B cell (primary cell): ENCODE measurements at regions not wholly inside any gene's neighbourhood (a gene's known extent, or its start where the extent isn't known, plus 50 kb on each side); places are given as distances from the start of the nearest gene placed in this dataset.

Experiments used
- ATAC-seq: fragments of 200-7000 bp; cut with Tn5 transposase; one replicate; pipeline ENCODE4 v1.10.0; 2021; ENCODE audit warnings: low read depth, mild to moderate bottlenecking, moderate number of reproducible peaks, moderate library complexity
- CTCF ChIA-PET: fragments of 350-600 bp; sonication (Branson Sonifier 250); formaldehyde crosslinking; loops from one replicate; lab custom pipeline; 2021; ENCODE audit warnings: antibody characterized with exemption, inconsistent platforms; lab: Charles Lee
- POLR2A ChIA-PET: fragments of 350-600 bp; sonication (Branson Sonifier 250); formaldehyde crosslinking; loops from one replicate; lab custom pipeline; 2021; ENCODE audit warnings: antibody characterized with exemption; lab: Charles Lee
- DNase-seq: peaks from one replicate; pipeline ENCODE4 v3.0.0; 2013
- H2AFZ ChIP-seq: 2 replicates; pipeline ENCODE4 v1.6.1; 2012; ENCODE audit warnings: mild to moderate bottlenecking, low read depth, low read length; ENCODE audit not compliant: insufficient read depth, poor library complexity, severe bottlenecking
- H3K27ac ChIP-seq, 2 donors: 1 replicate in 1 of 2; 2 replicates in 1 of 2; pipeline ENCODE4 v1.5.1; 2012 to 2013; ENCODE audit warnings: low read length in 2 of 2, mild to moderate bottlenecking in 2 of 2, moderate library complexity in 1 of 2
- H3K27me3 ChIP-seq, 4 experiments: fragments of 200-600 bp in 1 of 4; sonication (generic) in 1 of 4; replicated peaks in 1 of 4; 1 replicate in 2 of 4; 2 replicates in 2 of 4; pipeline versions ENCODE4 v1.6.1 to v1.7.0; 2013 to 2016; ENCODE audit warnings: low read length in 3 of 4, mild to moderate bottlenecking in 2 of 4, mixed read lengths in 1 of 4, moderate library complexity in 1 of 4; ENCODE audit not compliant: insufficient read depth in 4 of 4, control insufficient read depth in 3 of 4; ENCODE audit errors: control extremely low read depth in 1 of 4
- H3K36me3 ChIP-seq, 2 experiments: replicated peaks in 1 of 2; 1 replicate in 1 of 2; 2 replicates in 1 of 2; pipeline versions ENCODE4 v1.6.1 to v1.7.1; 2013; ENCODE audit warnings: low read length in 1 of 2; ENCODE audit not compliant: insufficient read depth in 2 of 2, control insufficient read depth in 1 of 2; ENCODE audit errors: control extremely low read depth in 1 of 2, extremely low read depth in 1 of 2
- H3K4me1 ChIP-seq, 2 donors: fragments of 200-600 bp in 1 of 2; sonication (generic) in 1 of 2; 1 replicate in 1 of 2; 2 replicates in 1 of 2; pipeline versions ENCODE4 v1.5.1 to v1.6.1; 2013 to 2017; ENCODE audit warnings: low read length in 2 of 2; ENCODE audit not compliant: control insufficient read depth in 2 of 2, insufficient read depth in 2 of 2
- H3K4me2 ChIP-seq: replicated peaks from 2 replicates; pipeline ENCODE3; 2012; ENCODE audit warnings: mild to moderate bottlenecking, low read depth, low read length; ENCODE audit not compliant: poor library complexity, severe bottlenecking
- H3K4me3 ChIP-seq, 5 experiments: fragments of 200-600 bp in 1 of 5; sonication (generic) in 1 of 5; 1 replicate in 3 of 5; 2 replicates in 2 of 5; pipeline versions ENCODE4 v1.5.1 to v1.7.0; 2011 to 2016; ENCODE audit warnings: low read length in 4 of 5, mild to moderate bottlenecking in 4 of 5, low read depth in 2 of 5, control low read depth in 1 of 5, moderate library complexity in 1 of 5; ENCODE audit not compliant: insufficient read depth in 1 of 5; ENCODE audit errors: control extremely low read depth in 1 of 5, extremely low read depth in 1 of 5
- H3K79me2 ChIP-seq: fragments of 200-600 bp; sonication (generic); one replicate; pipeline ENCODE4 v1.6.0; 2016; ENCODE audit warnings: low read length; ENCODE audit not compliant: control insufficient read depth, insufficient read depth
- H3K9ac ChIP-seq: fragments of 200-600 bp; sonication (generic); 2 replicates; pipeline ENCODE4 v1.6.1; 2017; ENCODE audit warnings: mild to moderate bottlenecking, low read length, moderate library complexity
- H3K9me3 ChIP-seq, 3 donors: one replicate each; pipeline versions ENCODE4 v1.6.1 to v1.7.1; 2013; ENCODE audit warnings: low read length in 2 of 3; ENCODE audit not compliant: control insufficient read depth in 2 of 3, insufficient read depth in 1 of 3; ENCODE audit errors: control extremely low read depth in 1 of 3
- H4K20me1 ChIP-seq: 2 replicates; pipeline ENCODE4 v1.6.0; 2012; ENCODE audit warnings: mild to moderate bottlenecking, low read length; ENCODE audit not compliant: insufficient read depth, control insufficient read depth, poor library complexity, severe bottlenecking
- H3K27ac Mint-ChIP-seq: one replicate; pipeline ENCODE4 v1.8.0; 2021; ENCODE audit warnings: mixed read lengths
- H3K27me3 Mint-ChIP-seq: one replicate; pipeline ENCODE4 v1.8.0; 2021; ENCODE audit warnings: mixed read lengths
- H3K4me1 Mint-ChIP-seq: one replicate; pipeline ENCODE4 v1.8.0; 2021; ENCODE audit warnings: mixed read lengths
- H3K4me3 Mint-ChIP-seq: one replicate; pipeline ENCODE4 v1.8.0; 2021; ENCODE audit warnings: mixed read lengths
- H3K9me3 Mint-ChIP-seq: one replicate; pipeline ENCODE4 v1.8.0; 2022; ENCODE audit warnings: mixed read lengths; ENCODE audit not compliant: insufficient read depth
- CTCF ChIP-seq: fragments of 200-600 bp; IDR thresholded peaks from one replicate; pipeline ENCODE4 v1.8.0; 2022; ENCODE audit warnings: antibody characterized with exemption, mild to moderate bottlenecking
- EZH2 ChIP-seq: IDR thresholded peaks from 2 replicates; pipeline ENCODE4 v1.6.1; 2012; ENCODE audit warnings: borderline replicate concordance, low read depth, mild to moderate bottlenecking, moderate library complexity, low read length; ENCODE audit not compliant: insufficient read depth, poor library complexity, severe bottlenecking
- WGBS: methylation state at CpG from one replicate; pipeline ENCODE4 v1.1.5; 2013; ENCODE audit warnings: missing lambda C conversion rate; ENCODE audit not compliant: insufficient coverage; 5-methylcytosine and 5-hydroxymethylcytosine counted together
- intact Hi-C: fragments of 100-400 bp; cut with micrococcal nuclease; formaldehyde crosslinking; loops from one replicate; pipeline ENCODE4 v1.10.0; 2022

GRCh38 chr4:177860171-177860570 is 417.9 kb upstream of the AGA start:
- H3K79me2 ChIP-seq, result no peaks in the 10 kb centered on the region
- intact Hi-C loops, result no loop called here
- no peak overlapping the region for H3K27ac ChIP-seq
- no peak overlapping the region for H3K4me3 Mint-ChIP-seq
- no peaks in the 10 kb centered on the region for H3K27me3 ChIP-seq
- no peak overlapping the region for H2AFZ ChIP-seq
- no peaks in the 10 kb centered on the region for H3K27me3 Mint-ChIP-seq
- H3K27ac Mint-ChIP-seq, result no peak overlapping the region
- POLR2A ChIA-PET, result no interaction called here
- no peaks in the 10 kb centered on the region for H3K9me3 Mint-ChIP-seq
- no peak for TF ChIP-seq CTCF
- TF ChIP-seq EZH2, result no peak
- H3K9me3 ChIP-seq, result peaks cover 0 to 18% (median 0%) of the 10 kb centered on the region in 3 donors
- H3K36me3 ChIP-seq, result no peaks in the 10 kb centered on the region
- CTCF ChIA-PET, result no interaction called here
- no peaks in the 10 kb centered on the region for H4K20me1 ChIP-seq
- DNase-seq (no peak), ATAC-seq (no peak)
- H3K9ac ChIP-seq, result no peak overlapping the region
- H3K4me2 ChIP-seq, result no peak overlapping the region
- no peaks in the 10 kb centered on the region for H3K4me1 ChIP-seq
- no peaks in the 10 kb centered on the region for H3K4me1 Mint-ChIP-seq
- no peak overlapping the region for H3K4me3 ChIP-seq

GRCh38 chr4:177861551-177862094 is 419.4 kb upstream of the AGA start:
- Histone ChIP-seq H3K9me3 (peaks cover 0 to 18% (median 0%) of the 10 kb centered on the region in 3 donors), H2AFZ (no peak overlapping the region), H3K36me3 (no peaks in the 10 kb centered on the region), H3K27me3 (no peaks in the 10 kb centered on the region), H3K4me2 (no peak overlapping the region), H3K4me3 (no peak overlapping the region), H3K4me1 (no peaks in the 10 kb centered on the region), H3K79me2 (no peaks in the 10 kb centered on the region), H3K27ac (no peak overlapping the region), H4K20me1 (no peaks in the 10 kb centered on the region), H3K9ac (no peak overlapping the region)
- no peak overlapping the region for H3K4me3 Mint-ChIP-seq
- 95% methylated on average over 18 of the region's 18 CpGs for WGBS
- no peak for TF ChIP-seq CTCF
- TF ChIP-seq EZH2, result no peak
- intact Hi-C loops, result no loop called here
- ChIA-PET POLR2A (no interaction called here), CTCF (no interaction called here)
- ATAC-seq (no peak), DNase-seq (no peak)
- H3K9me3 Mint-ChIP-seq, result peaks cover 1% of the 10 kb centered on the region
- no peaks in the 10 kb centered on the region for H3K27me3 Mint-ChIP-seq
- no peak overlapping the region for H3K27ac Mint-ChIP-seq
- H3K4me1 Mint-ChIP-seq, result no peaks in the 10 kb centered on the region
